HG03575 (cell line): ENCODE measurements at regions not wholly inside any gene's neighbourhood (a gene's known extent, or its start where the extent isn't known, plus 50 kb on each side); places are given as distances from the start of the nearest gene placed in this dataset.
"Not testable (repeated sequence)": the region's sequence is repeated elsewhere in the genome, so short reads cannot be mapped to it uniquely, and the experiment has no call there.

Experiments
- ATAC-seq: cut with Tn5 transposase; IDR thresholded peaks from one replicate; pipeline ENCODE4 v1.9.1; 2021; ENCODE audit not compliant: unreplicated experiment, insufficient number of reproducible peaks, low FRiP score; ENCODE audit errors: extremely low read depth

GRCh38 chr6:121660277-121660676, 224.8 kb downstream of the GJA1 start:
- ATAC-seq = no peak

GRCh38 chr6:121663292-121663810, 227.9 kb downstream of the GJA1 start:
- ATAC-seq = no peak

GRCh38 chr6:121664158-121664557, 228.7 kb downstream of the GJA1 start:
- no peak for ATAC-seq

GRCh38 chr6:121666814-121667213, 231.4 kb downstream of the GJA1 start:
- ATAC-seq = no peak

GRCh38 chr6:121668259-121668658, 232.8 kb downstream of the GJA1 start:
- no peak for ATAC-seq

GRCh38 chr6:121670511-121670910, 235.1 kb downstream of the GJA1 start:
- ATAC-seq = no peak

GRCh38 chr6:121677571-121677970, 242.1 kb downstream of the GJA1 start:
- ATAC-seq = no peak

- no peak for ATAC-seq
Observed at GRCh38 chr6:121678245-121678644, 242.8 kb downstream of the GJA1 start.

- no peak for ATAC-seq
Observed at GRCh38 chr6:121680058-121680457, 244.6 kb downstream of the GJA1 start.

- no peak for ATAC-seq
Observed at GRCh38 chr6:121682666-121683065, 247.2 kb downstream of the GJA1 start.

GRCh38 chr6:121685806-121686205, 250.4 kb downstream of the GJA1 start:
- ATAC-seq = not testable (repeated sequence)

- no peak for ATAC-seq
Observed at GRCh38 chr6:121686611-121687023, 251.2 kb downstream of the GJA1 start.

- no peak for ATAC-seq
Observed at GRCh38 chr6:121688974-121689373, 253.5 kb downstream of the GJA1 start.

- no peak for ATAC-seq
Observed at GRCh38 chr6:121691126-121691551, 255.7 kb downstream of the GJA1 start.

GRCh38 chr6:121694389-121694788, 258.9 kb downstream of the GJA1 start:
- no peak for ATAC-seq

GRCh38 chr6:121694801-121695251, 259.4 kb downstream of the GJA1 start:
- no peak for ATAC-seq

- no peak for ATAC-seq
Observed at GRCh38 chr6:121695329-121695728, 259.9 kb downstream of the GJA1 start.

- no peak for ATAC-seq
Observed at GRCh38 chr6:121697921-121698320, 262.5 kb downstream of the GJA1 start.

GRCh38 chr6:121698617-121699016, 263.2 kb downstream of the GJA1 start:
- ATAC-seq = no peak

GRCh38 chr6:121703129-121703528, 267.7 kb downstream of the GJA1 start:
- ATAC-seq = not testable (repeated sequence)

GRCh38 chr6:121711472-121711871, 276.0 kb downstream of the GJA1 start:
- no peak for ATAC-seq
